Endodermal cell (in vitro differentiated cells): ENCODE measurements at regions not wholly inside any gene's neighbourhood (a gene's known extent, or its start where the extent isn't known, plus 50 kb on each side); places are given as distances from the start of the nearest gene placed in this dataset.

Source experiments
- DNase-seq: peaks from one replicate; pipeline ENCODE4 v3.0.0-alpha.2; 2017
- H3K27ac ChIP-seq: 2 replicates; pipeline ENCODE4 v1.5.1; 2013; ENCODE audit warnings: mild to moderate bottlenecking, low read depth, low read length, moderate library complexity
- H3K27me3 ChIP-seq: 2 replicates; pipeline ENCODE4 v1.6.1; 2013; ENCODE audit warnings: mild to moderate bottlenecking, low read length, moderate library complexity; ENCODE audit not compliant: insufficient read depth, control insufficient read depth, poor library complexity, severe bottlenecking
- H3K36me3 ChIP-seq: 2 replicates; pipeline ENCODE4 v1.7.0; 2013; ENCODE audit warnings: mild to moderate bottlenecking, low read length, moderate library complexity; ENCODE audit not compliant: control insufficient read depth, insufficient read depth
- H3K4me1 ChIP-seq: one replicate; pipeline ENCODE4 v1.7.0; 2013; ENCODE audit warnings: low read length; ENCODE audit not compliant: control insufficient read depth, insufficient read depth
- H3K4me3 ChIP-seq: 2 replicates; pipeline ENCODE4 v1.5.1; 2013; ENCODE audit warnings: mild to moderate bottlenecking, low read length, moderate library complexity
- H3K9ac ChIP-seq: 2 replicates; pipeline ENCODE4 v1.6.1; 2013; ENCODE audit warnings: mild to moderate bottlenecking, low read length, moderate library complexity; ENCODE audit not compliant: poor library complexity, severe bottlenecking; ENCODE audit errors: extremely low read depth
- H3K9me3 ChIP-seq: 2 replicates; pipeline ENCODE4 v1.6.1; 2013; ENCODE audit warnings: mild to moderate bottlenecking, low read length, moderate library complexity; ENCODE audit not compliant: control insufficient read depth
- H3K27ac Mint-ChIP-seq: 2 replicates; pipeline ENCODE4 v1.8.0; 2020; ENCODE audit warnings: mixed read lengths
- H3K27me3 Mint-ChIP-seq: 2 replicates; pipeline ENCODE4 v1.8.0; 2021; ENCODE audit warnings: mild to moderate bottlenecking, mixed read lengths; ENCODE audit not compliant: insufficient read depth
- H3K36me3 Mint-ChIP-seq: 2 replicates; pipeline ENCODE4 v1.8.0; 2020; ENCODE audit warnings: low read depth, mixed read lengths
- H3K4me1 Mint-ChIP-seq: 2 replicates; pipeline ENCODE4 v1.8.0; 2020; ENCODE audit warnings: mixed read lengths
- H3K4me3 Mint-ChIP-seq: 2 replicates; pipeline ENCODE4 v1.8.0; 2020; ENCODE audit warnings: mild to moderate bottlenecking, moderate library complexity, mixed read lengths
- H3K9me3 Mint-ChIP-seq: 2 replicates; pipeline ENCODE4 v1.8.0; 2020; ENCODE audit warnings: mild to moderate bottlenecking, mixed read lengths
- CTCF ChIP-seq: fragments of 200-600 bp; sonication (generic); conservative IDR thresholded peaks from 2 replicates; pipeline ENCODE4 v1.5.0; 2021; ENCODE audit warnings: antibody characterized with exemption, mild to moderate bottlenecking
- WGBS, 2 experiments: methylation state at CpG; one replicate each; pipeline versions ENCODE4 v1.1.5 to v1.1.7; 2013; ENCODE audit warnings: missing lambda C conversion rate in 2 of 2, mixed read lengths in 1 of 2; ENCODE audit not compliant: insufficient coverage in 1 of 2, insufficient read length in 1 of 2; 5-methylcytosine and 5-hydroxymethylcytosine counted together

GRCh38 chr16:54774768-54775167, 155.9 kb upstream of the IRX5 start:
- no peak for DNase-seq
- H3K9me3 ChIP-seq = no peaks in the 10 kb centered on the region
- Mint-ChIP-seq H3K9me3 (no peaks in the 10 kb centered on the region), H3K27me3 (no peaks in the 10 kb centered on the region), H3K36me3 (no peaks in the 10 kb centered on the region), H3K27ac (no peak overlapping the region), H3K4me1 (no peaks in the 10 kb centered on the region), H3K4me3 (no peak overlapping the region)
- H3K27me3 ChIP-seq = no peaks in the 10 kb centered on the region
- no peaks in the 10 kb centered on the region for H3K4me1 ChIP-seq
- WGBS, 2 experiments = 83 to 92% methylated on average over 2 to 3 of the region's 3 CpGs
- TF ChIP-seq CTCF = no peak
- H3K9ac ChIP-seq = no peak overlapping the region
- no peaks in the 10 kb centered on the region for H3K36me3 ChIP-seq
- H3K4me3 ChIP-seq = no peak overlapping the region
- no peak overlapping the region for H3K27ac ChIP-seq

GRCh38 chr16:54772400-54772799, 158.3 kb upstream of the IRX5 start:
- no peak overlapping the region for H3K4me3 Mint-ChIP-seq
- H3K27ac ChIP-seq = no peak overlapping the region
- H3K9me3 ChIP-seq = no peaks in the 10 kb centered on the region
- H3K36me3 ChIP-seq = no peaks in the 10 kb centered on the region
- H3K4me3 ChIP-seq = no peak overlapping the region
- no peak overlapping the region for H3K9ac ChIP-seq
- H3K4me1 Mint-ChIP-seq = no peaks in the 10 kb centered on the region
- H3K27me3 Mint-ChIP-seq = no peaks in the 10 kb centered on the region
- no peaks in the 10 kb centered on the region for H3K36me3 Mint-ChIP-seq
- no peak for TF ChIP-seq CTCF
- no peaks in the 10 kb centered on the region for H3K4me1 ChIP-seq
- DNase-seq = no peak
- no peak overlapping the region for H3K27ac Mint-ChIP-seq
- H3K27me3 ChIP-seq = no peaks in the 10 kb centered on the region
- 96 to 98% methylated on average over 4 of the region's 4 CpGs for WGBS, 2 experiments
- no peaks in the 10 kb centered on the region for H3K9me3 Mint-ChIP-seq

- no peaks in the 10 kb centered on the region for H3K9me3 ChIP-seq
- no peak overlapping the region for H3K9ac ChIP-seq
- WGBS, 2 experiments = 90 to 96% methylated on average over 2 to 3 of the region's 3 CpGs
Measured at GRCh38 chr16:54766355-54766754, 164.3 kb upstream of the IRX5 start.

More at GRCh38 chr16:54766355-54766754, 164.3 kb upstream of the IRX5 start:
- no peak overlapping the region for H3K4me3 ChIP-seq
- H3K4me1 ChIP-seq = no peaks in the 10 kb centered on the region
- DNase-seq = no peak
- H3K27ac ChIP-seq = no peak overlapping the region
- Mint-ChIP-seq H3K4me1 (no peaks in the 10 kb centered on the region), H3K36me3 (no peaks in the 10 kb centered on the region), H3K27me3 (peaks cover 9% of the 10 kb centered on the region), H3K27ac (no peak overlapping the region), H3K9me3 (peaks cover 4% of the 10 kb centered on the region), H3K4me3 (no peak overlapping the region)
- no peaks in the 10 kb centered on the region for H3K27me3 ChIP-seq
- no peaks in the 10 kb centered on the region for H3K36me3 ChIP-seq
- no peak for TF ChIP-seq CTCF
